HL-60 (cell line): ENCODE measurements at regions not wholly inside any gene's neighbourhood (a gene's known extent, or its start where the extent isn't known, plus 50 kb on each side); places are given as distances from the start of the nearest gene placed in this dataset.

Source experiments
- POLR2AphosphoS5 ChIP-seq: IDR thresholded peaks from 2 replicates; pipeline ENCODE4 v1.6.1; 2012; ENCODE audit warnings: low read depth
- REST ChIP-seq: IDR thresholded peaks from 2 replicates; pipeline ENCODE4 v1.6.1; 2012; ENCODE audit warnings: low read depth; ENCODE audit not compliant: insufficient replicate concordance
- TF ChIP-seq, protein P1 (sequence below): IDR thresholded peaks from one replicate; pipeline ENCODE4 v1.5.1; 2011; ENCODE audit warnings: low read length, control low read depth, inconsistent platforms; ENCODE audit not compliant: insufficient read depth

DNA sequence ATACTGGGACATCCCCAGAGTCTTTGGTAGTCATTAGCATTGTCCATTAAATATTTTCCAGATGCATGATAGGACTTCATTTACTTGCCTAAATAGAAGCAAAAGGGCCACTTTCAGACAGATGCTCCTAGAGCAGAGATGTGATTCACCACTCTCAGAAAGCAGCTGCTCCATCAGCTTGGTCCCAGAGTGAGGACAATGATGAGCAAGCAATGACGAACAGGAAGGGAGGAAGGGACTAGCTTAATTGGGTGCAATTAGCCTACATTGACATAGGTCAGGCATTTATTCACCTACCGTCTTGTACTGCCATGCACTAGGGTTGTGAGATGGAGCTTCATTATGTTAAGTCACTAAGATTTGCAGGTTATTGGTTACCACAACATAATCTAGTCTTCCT is 85.1 kb upstream of the PLXNA2 start:
- TF ChIP-seq, protein P1, sequence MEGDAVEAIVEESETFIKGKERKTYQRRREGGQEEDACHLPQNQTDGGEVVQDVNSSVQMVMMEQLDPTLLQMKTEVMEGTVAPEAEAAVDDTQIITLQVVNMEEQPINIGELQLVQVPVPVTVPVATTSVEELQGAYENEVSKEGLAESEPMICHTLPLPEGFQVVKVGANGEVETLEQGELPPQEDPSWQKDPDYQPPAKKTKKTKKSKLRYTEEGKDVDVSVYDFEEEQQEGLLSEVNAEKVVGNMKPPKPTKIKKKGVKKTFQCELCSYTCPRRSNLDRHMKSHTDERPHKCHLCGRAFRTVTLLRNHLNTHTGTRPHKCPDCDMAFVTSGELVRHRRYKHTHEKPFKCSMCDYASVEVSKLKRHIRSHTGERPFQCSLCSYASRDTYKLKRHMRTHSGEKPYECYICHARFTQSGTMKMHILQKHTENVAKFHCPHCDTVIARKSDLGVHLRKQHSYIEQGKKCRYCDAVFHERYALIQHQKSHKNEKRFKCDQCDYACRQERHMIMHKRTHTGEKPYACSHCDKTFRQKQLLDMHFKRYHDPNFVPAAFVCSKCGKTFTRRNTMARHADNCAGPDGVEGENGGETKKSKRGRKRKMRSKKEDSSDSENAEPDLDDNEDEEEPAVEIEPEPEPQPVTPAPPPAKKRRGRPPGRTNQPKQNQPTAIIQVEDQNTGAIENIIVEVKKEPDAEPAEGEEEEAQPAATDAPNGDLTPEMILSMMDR = no peak
- TF ChIP-seq POLR2AphosphoS5 = no peak
- no peak for TF ChIP-seq REST
